ENCODE measurements at regions not wholly inside any gene's neighbourhood (a gene's known extent, or its start where the extent isn't known, plus 50 kb on each side); places are given as distances from the start of the nearest gene placed in this dataset.

GRCh38 chr17:51435171-51435552, 174.8 kb downstream of the UTP18 start:
- Histone ChIP-seq H3K79me2 (peaks cover 3% of the 10 kb centered on the region), H3K36me3 (ENCODE audit: control insufficient read depth, insufficient read depth, low read length) (no peaks in the 10 kb centered on the region), H3K4me1 (peaks cover 26% of the 10 kb centered on the region), H2AFZ (peak overlapping the region; percentile 5), H3K27me3 (ENCODE audit: control insufficient read depth, insufficient read depth, low read length) (no peaks in the 10 kb centered on the region), H3K4me3 (ENCODE audit: low read depth, low read length) (no peak overlapping the region), H3K27ac (peak overlapping the region; percentile 88), H3K9me3 (ENCODE audit: control insufficient read depth, low read length) (no peaks in the 10 kb centered on the region), H3K4me2 (ENCODE audit: low read length) (peak overlapping the region; percentile 53), H3K9ac (no peak overlapping the region)
- no peak for TF ChIP-seq CTCF (IDR thresholded peaks at IDR 0.05)

GRCh38 chr17:51435641-51436091, 175.3 kb downstream of the UTP18 start:
- Histone ChIP-seq H3K36me3 (ENCODE audit: control insufficient read depth, insufficient read depth, low read length) (no peaks in the 10 kb centered on the region), H3K4me2 (ENCODE audit: low read length) (peak overlapping the region; percentile 53), H3K9ac (peak overlapping the region; percentile 64), H3K27me3 (ENCODE audit: control insufficient read depth, insufficient read depth, low read length) (no peaks in the 10 kb centered on the region), H3K4me1 (peaks cover 24% of the 10 kb centered on the region), H3K27ac (peak overlapping the region; percentile 88), H3K4me3 (ENCODE audit: low read depth, low read length) (no peak overlapping the region), H3K9me3 (ENCODE audit: control insufficient read depth, low read length) (no peaks in the 10 kb centered on the region), H3K79me2 (peaks cover 3% of the 10 kb centered on the region), H2AFZ (peak overlapping the region; percentile 5)
- TF ChIP-seq CTCF (IDR thresholded peaks at IDR 0.05), result peak; percentile 81

DNA sequence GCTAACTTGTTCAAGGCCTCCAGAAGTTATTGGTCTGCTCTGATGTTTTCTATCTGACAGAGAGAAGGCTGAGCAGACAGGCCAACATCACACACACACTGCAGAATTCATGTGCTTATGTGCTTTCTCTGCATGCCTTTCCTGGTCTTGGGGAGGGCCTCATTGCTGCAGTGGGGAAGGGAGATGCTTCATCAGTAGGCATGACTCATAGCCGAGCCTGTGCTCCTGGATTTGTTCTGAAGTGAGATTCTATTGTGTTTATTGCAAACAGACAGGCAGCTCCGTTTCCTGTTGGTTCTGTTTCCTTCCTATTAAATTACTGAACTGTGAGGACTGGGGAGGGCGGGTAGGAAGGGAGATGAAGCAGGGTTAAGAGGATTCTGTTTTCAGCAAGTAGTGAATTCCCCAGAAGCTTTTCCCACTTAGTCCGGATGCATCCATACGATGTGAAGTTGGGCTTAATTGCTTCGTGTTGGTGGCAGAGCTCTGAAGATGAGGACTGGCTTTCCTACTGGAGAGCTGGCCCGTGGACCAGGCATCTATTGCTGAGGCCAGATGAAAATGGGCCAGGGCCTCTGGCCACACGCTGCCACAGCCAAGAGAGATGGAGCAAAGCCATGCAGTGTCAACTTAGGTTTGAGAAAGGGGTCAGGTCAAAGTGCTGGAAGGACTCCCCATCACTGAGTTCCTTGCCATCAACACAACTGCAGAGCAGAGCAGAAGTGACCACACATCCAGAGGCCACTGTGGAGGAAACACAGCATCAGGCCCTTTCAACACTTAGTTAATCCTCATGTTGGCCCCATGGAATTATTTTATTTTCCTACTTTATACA, 179.3 kb downstream of the UTP18 start:
- no peaks in the 10 kb centered on the region for H3K9me3 ChIP-seq (ENCODE audit: control insufficient read depth, low read length)
- no peak overlapping the region for H3K4me2 ChIP-seq (ENCODE audit: low read length)
- peaks cover 3% of the 10 kb centered on the region for H3K79me2 ChIP-seq
- TF ChIP-seq CTCF (IDR thresholded peaks at IDR 0.05), result no peak
- peaks cover 9% of the 10 kb centered on the region for H3K4me1 ChIP-seq
- no peak overlapping the region for H3K27ac ChIP-seq
- no peak overlapping the region for H3K9ac ChIP-seq
- no peak overlapping the region for H3K4me3 ChIP-seq (ENCODE audit: low read depth, low read length)
- H3K36me3 ChIP-seq (ENCODE audit: control insufficient read depth, insufficient read depth, low read length), result no peaks in the 10 kb centered on the region
- H3K27me3 ChIP-seq (ENCODE audit: control insufficient read depth, insufficient read depth, low read length), result no peaks in the 10 kb centered on the region
- no peak overlapping the region for H2AFZ ChIP-seq

DNA sequence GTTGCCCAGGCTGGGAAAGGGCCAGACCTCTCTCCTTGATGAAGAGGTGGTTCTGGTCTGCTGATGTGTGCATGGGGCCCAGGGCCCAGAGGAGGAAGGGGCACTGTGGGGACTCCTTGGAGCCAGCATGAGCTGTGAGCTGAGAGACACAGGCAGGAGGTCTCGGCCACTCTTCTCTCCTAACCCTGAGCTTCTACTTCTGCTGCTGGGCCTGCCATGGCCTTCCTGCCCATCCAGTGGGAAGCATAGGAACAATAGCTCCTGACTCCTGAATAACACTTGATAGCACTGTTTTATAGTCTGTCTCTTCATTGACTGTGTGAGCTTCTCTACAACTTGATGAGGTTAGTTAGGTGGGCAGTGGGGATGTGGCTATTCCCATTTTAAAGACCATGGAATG, 181.1 kb downstream of the UTP18 start:
- Histone ChIP-seq H3K9ac (no peak overlapping the region), H3K27me3 (ENCODE audit: control insufficient read depth, insufficient read depth, low read length) (no peaks in the 10 kb centered on the region), H2AFZ (no peak overlapping the region), H3K79me2 (peaks cover 3% of the 10 kb centered on the region), H3K36me3 (ENCODE audit: control insufficient read depth, insufficient read depth, low read length) (no peaks in the 10 kb centered on the region), H3K4me3 (ENCODE audit: low read depth, low read length) (no peak overlapping the region), H3K4me2 (ENCODE audit: low read length) (no peak overlapping the region), H3K9me3 (ENCODE audit: control insufficient read depth, low read length) (no peaks in the 10 kb centered on the region), H3K4me1 (peaks cover 6% of the 10 kb centered on the region), H3K27ac (no peak overlapping the region)
- no peak for TF ChIP-seq CTCF (IDR thresholded peaks at IDR 0.05)

All from parathyroid adenoma (tissue), 2 donors.